SK-N-SH (cell line): ENCODE measurements at regions not wholly inside any gene's neighbourhood (a gene's known extent, or its start where the extent isn't known, plus 50 kb on each side); places are given as distances from the start of the nearest gene placed in this dataset.

Experiments used
- CTCF ChIA-PET: fragments of 300-600, 350-600 bp; formaldehyde crosslinking; extraction: SDS; loops from one replicate; lab custom pipeline; 2021; lab: Yijun Ruan, JAX
- POLR2A ChIA-PET: fragments of 350-600 bp; sonication (Branson Sonifier 250); formaldehyde crosslinking; extraction: SDS; loops from one replicate; lab custom pipeline; 2020; ENCODE audit warnings: antibody characterized with exemption, inconsistent platforms; lab: Yijun Ruan, JAX
- DNase-seq: peaks from one replicate; pipeline ENCODE4 v3.0.0; 2012
- H2AFZ ChIP-seq: fragments of 200-600 bp; sonication (generic); 2 replicates; pipeline ENCODE4 v1.8.1; 2016; ENCODE audit warnings: antibody characterized with exemption, mild to moderate bottlenecking, low read depth
- H3F3A ChIP-seq: fragments of 200-600 bp; sonication (generic); replicated peaks from 2 replicates; pipeline ENCODE3; 2016; ENCODE audit warnings: antibody characterized with exemption, mild to moderate bottlenecking; ENCODE audit not compliant: insufficient read depth
- H3K27ac ChIP-seq, 2 experiments: fragments of 200-500 bp in 1 of 2; fragments of 200-600 bp in 1 of 2; sonication (Bioruptor generic) in 1 of 2; sonication (generic), shearing (Covaris generic) in 1 of 2; 2 replicates each; pipeline versions ENCODE4 v1.5.1 to v1.6.1; 2014 to 2016; ENCODE audit warnings: low read depth in 2 of 2, inconsistent platforms in 1 of 2, low read length in 1 of 2, mild to moderate bottlenecking in 1 of 2, mixed read lengths in 1 of 2
- H3K27me3 ChIP-seq: fragments of 200-600 bp; sonication (generic), shearing (Covaris generic); 2 replicates; pipeline ENCODE4 v1.6.1; 2016; ENCODE audit warnings: mixed run types; ENCODE audit not compliant: insufficient read depth
- H3K36me3 ChIP-seq, 2 experiments: fragments of 200-500 bp in 1 of 2; fragments of 200-600 bp in 1 of 2; sonication (Bioruptor generic) in 1 of 2; sonication (generic) in 1 of 2; replicated peaks in 1 of 2; 2 replicates each; pipeline versions ENCODE3 to v1.5.1; 2014 to 2016; ENCODE audit warnings: low read length in 1 of 2, mild to moderate bottlenecking in 1 of 2; ENCODE audit not compliant: insufficient read depth in 2 of 2, control insufficient read depth in 1 of 2
- H3K4me1 ChIP-seq, 2 experiments: fragments of 200-500 bp in 1 of 2; fragments of 200-600 bp in 1 of 2; sonication (Bioruptor generic) in 1 of 2; sonication (generic), shearing (Covaris generic) in 1 of 2; 2 replicates each; pipeline versions ENCODE4 v1.5.1 to v1.6.1; 2014 to 2016; ENCODE audit warnings: low read depth in 1 of 2, low read length in 1 of 2, mixed run types in 1 of 2; ENCODE audit not compliant: insufficient read depth in 2 of 2, control insufficient read depth in 1 of 2
- H3K4me2 ChIP-seq: fragments of 200-600 bp; sonication (generic), shearing (Covaris generic); 2 replicates; pipeline ENCODE4 v1.6.1; 2017; ENCODE audit warnings: mixed run types
- H3K4me3 ChIP-seq, 2 experiments: fragments of 200-500 bp in 1 of 2; fragments of 200-600 bp in 1 of 2; sonication (Bioruptor generic) in 1 of 2; sonication (generic), shearing (Covaris generic) in 1 of 2; 2 replicates each; pipeline versions ENCODE4 v1.5.1 to v1.8.1; 2014 to 2016; ENCODE audit warnings: low read depth in 2 of 2, inconsistent platforms in 1 of 2, low read length in 1 of 2, mild to moderate bottlenecking in 1 of 2, mixed read lengths in 1 of 2, moderate library complexity in 1 of 2
- H3K79me2 ChIP-seq: fragments of 200-600 bp; sonication (generic); 2 replicates; pipeline ENCODE4 v1.8.1; 2017; ENCODE audit warnings: mild to moderate bottlenecking; ENCODE audit not compliant: insufficient read depth
- H3K9ac ChIP-seq: fragments of 200-600 bp; sonication (generic); 2 replicates; pipeline ENCODE4 v1.6.1; 2017; ENCODE audit warnings: mixed run types
- H3K9me2 ChIP-seq: fragments of 200-600 bp; sonication (generic); 2 replicates; pipeline ENCODE4 v1.6.1; 2017; ENCODE audit warnings: mixed run types
- H3K9me3 ChIP-seq: fragments of 200-600 bp; sonication (generic); 2 replicates; pipeline ENCODE4 v1.6.1; 2017; ENCODE audit warnings: mixed run types, mild to moderate bottlenecking, moderate library complexity
- H4K20me1 ChIP-seq: fragments of 200-600 bp; sonication (generic); 2 replicates; pipeline ENCODE4 v1.6.1; 2017; ENCODE audit warnings: mild to moderate bottlenecking, mixed run types; ENCODE audit not compliant: insufficient read depth
- CTCF ChIP-seq: fragments of 200-600 bp; sonication (generic); IDR thresholded peaks from 2 replicates; pipeline ENCODE4 v1.6.1; 2017; ENCODE audit warnings: antibody characterized with exemption, mild to moderate bottlenecking, moderate library complexity
- FOSL2 ChIP-seq: IDR thresholded peaks from 2 replicates; pipeline ENCODE4 v1.4.0; 2012; ENCODE audit warnings: low read depth, mild to moderate bottlenecking, moderate library complexity, borderline replicate concordance
- FOXJ3 ChIP-seq: sonication (generic); formaldehyde crosslinking; IDR thresholded peaks from 2 replicates; pipeline ENCODE4 v1.5.1; 2020; ENCODE audit warnings: mild to moderate bottlenecking, missing genetic modification reagents
- GABPA ChIP-seq: IDR thresholded peaks from 2 replicates; pipeline ENCODE4 v1.4.0; 2012; ENCODE audit warnings: low read depth, mild to moderate bottlenecking
- MEF2A ChIP-seq: IDR thresholded peaks from 2 replicates; pipeline ENCODE4 v1.4.0; 2012; ENCODE audit warnings: low read depth, borderline replicate concordance
- RAD21 ChIP-seq: IDR thresholded peaks from 2 replicates; pipeline ENCODE4 v1.6.1; 2012; ENCODE audit warnings: mild to moderate bottlenecking, low read length
- SIN3A ChIP-seq: IDR thresholded peaks from 2 replicates; pipeline ENCODE4 v1.6.1; 2012; ENCODE audit warnings: low read depth, mild to moderate bottlenecking, low read length, moderate library complexity, borderline replicate concordance
- USF2 ChIP-seq: fragments of 150-350 bp; IDR thresholded peaks from 2 replicates; pipeline ENCODE4 v1.6.1; 2017; ENCODE audit warnings: antibody characterized with exemption, low read length, low read depth, borderline replicate concordance
- YY1 ChIP-seq: IDR thresholded peaks from 2 replicates; pipeline ENCODE4 v1.4.0; 2012; ENCODE audit warnings: low read depth, mild to moderate bottlenecking
- WGBS: methylation state at CpG from one replicate; pipeline ENCODE4 v1.1.6; 2017; ENCODE audit warnings: low lambda C conversion rate; 5-methylcytosine and 5-hydroxymethylcytosine counted together
- TF ChIP-seq, protein P1 (sequence below): IDR thresholded peaks from 2 replicates; pipeline ENCODE4 v1.4.0; 2012; ENCODE audit warnings: low read depth, borderline replicate concordance
- TF ChIP-seq, protein P2 (sequence below): IDR thresholded peaks from 2 replicates; pipeline ENCODE4 v1.6.1; 2012; ENCODE audit warnings: mild to moderate bottlenecking, low read depth, low read length, moderate library complexity

DNA sequence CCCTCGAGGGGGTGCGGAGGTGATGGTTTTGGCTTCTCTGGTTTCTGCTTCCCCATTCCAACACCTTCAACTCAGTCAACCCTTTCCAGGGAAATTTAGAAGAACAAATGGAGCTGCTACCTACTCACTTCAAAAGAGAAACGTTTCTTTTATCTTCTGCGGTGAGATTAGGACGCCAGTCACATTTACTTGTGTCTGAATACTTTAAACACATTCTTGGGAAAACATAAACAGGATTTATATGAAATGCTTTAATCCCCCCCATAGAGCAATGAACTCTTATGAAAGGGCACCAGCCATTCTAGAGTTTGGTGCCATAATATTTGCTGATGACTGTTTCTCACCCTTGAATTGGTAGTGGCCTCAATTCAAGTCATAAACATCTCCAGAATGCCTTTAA lies 253.2 kb upstream of the APCDD1 start:
- no peak for DNase-seq
- Histone ChIP-seq H3K27ac (no peak overlapping the region), H3K79me2 (no peaks in the 10 kb centered on the region), H3K9me3 (no peaks in the 10 kb centered on the region)
- CTCF ChIA-PET: interaction anchor here (1.1 kb wide), 1 partner anchor 359 kb away, joined by 3 read pairs; no protein-coding TSS in a partner anchor
- TF ChIP-seq, protein P1, sequence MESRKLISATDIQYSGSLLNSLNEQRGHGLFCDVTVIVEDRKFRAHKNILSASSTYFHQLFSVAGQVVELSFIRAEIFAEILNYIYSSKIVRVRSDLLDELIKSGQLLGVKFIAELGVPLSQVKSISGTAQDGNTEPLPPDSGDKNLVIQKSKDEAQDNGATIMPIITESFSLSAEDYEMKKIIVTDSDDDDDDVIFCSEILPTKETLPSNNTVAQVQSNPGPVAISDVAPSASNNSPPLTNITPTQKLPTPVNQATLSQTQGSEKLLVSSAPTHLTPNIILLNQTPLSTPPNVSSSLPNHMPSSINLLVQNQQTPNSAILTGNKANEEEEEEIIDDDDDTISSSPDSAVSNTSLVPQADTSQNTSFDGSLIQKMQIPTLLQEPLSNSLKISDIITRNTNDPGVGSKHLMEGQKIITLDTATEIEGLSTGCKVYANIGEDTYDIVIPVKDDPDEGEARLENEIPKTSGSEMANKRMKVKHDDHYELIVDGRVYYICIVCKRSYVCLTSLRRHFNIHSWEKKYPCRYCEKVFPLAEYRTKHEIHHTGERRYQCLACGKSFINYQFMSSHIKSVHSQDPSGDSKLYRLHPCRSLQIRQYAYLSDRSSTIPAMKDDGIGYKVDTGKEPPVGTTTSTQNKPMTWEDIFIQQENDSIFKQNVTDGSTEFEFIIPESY: no peak
- TF ChIP-seq USF2 (no peak), YY1 (no peak), CTCF (no peak), FOSL2 (no peak), SIN3A (no peak), MEF2A (no peak), GABPA (no peak), RAD21 (no peak), FOXJ3 (no peak)
- TF ChIP-seq, protein P2, sequence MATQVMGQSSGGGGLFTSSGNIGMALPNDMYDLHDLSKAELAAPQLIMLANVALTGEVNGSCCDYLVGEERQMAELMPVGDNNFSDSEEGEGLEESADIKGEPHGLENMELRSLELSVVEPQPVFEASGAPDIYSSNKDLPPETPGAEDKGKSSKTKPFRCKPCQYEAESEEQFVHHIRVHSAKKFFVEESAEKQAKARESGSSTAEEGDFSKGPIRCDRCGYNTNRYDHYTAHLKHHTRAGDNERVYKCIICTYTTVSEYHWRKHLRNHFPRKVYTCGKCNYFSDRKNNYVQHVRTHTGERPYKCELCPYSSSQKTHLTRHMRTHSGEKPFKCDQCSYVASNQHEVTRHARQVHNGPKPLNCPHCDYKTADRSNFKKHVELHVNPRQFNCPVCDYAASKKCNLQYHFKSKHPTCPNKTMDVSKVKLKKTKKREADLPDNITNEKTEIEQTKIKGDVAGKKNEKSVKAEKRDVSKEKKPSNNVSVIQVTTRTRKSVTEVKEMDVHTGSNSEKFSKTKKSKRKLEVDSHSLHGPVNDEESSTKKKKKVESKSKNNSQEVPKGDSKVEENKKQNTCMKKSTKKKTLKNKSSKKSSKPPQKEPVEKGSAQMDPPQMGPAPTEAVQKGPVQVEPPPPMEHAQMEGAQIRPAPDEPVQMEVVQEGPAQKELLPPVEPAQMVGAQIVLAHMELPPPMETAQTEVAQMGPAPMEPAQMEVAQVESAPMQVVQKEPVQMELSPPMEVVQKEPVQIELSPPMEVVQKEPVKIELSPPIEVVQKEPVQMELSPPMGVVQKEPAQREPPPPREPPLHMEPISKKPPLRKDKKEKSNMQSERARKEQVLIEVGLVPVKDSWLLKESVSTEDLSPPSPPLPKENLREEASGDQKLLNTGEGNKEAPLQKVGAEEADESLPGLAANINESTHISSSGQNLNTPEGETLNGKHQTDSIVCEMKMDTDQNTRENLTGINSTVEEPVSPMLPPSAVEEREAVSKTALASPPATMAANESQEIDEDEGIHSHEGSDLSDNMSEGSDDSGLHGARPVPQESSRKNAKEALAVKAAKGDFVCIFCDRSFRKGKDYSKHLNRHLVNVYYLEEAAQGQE: no peak
- TF ChIP-seq, all 33 proteins: peak for 0
- H3K4me2 ChIP-seq: no peak overlapping the region
- no peaks in the 10 kb centered on the region for H3K9me2 ChIP-seq
- H4K20me1 ChIP-seq: no peaks in the 10 kb centered on the region
- no peak overlapping the region for H3K4me3 ChIP-seq
- 46% methylated on average over 5 of the region's 5 CpGs for WGBS
- H3F3A ChIP-seq: no peaks in the 10 kb centered on the region
- peaks cover 0 to 13% of the 10 kb centered on the region in 2 experiments; a peak in 2 of 4 replicates for H3K4me1 ChIP-seq
- POLR2A ChIA-PET: interaction anchor here (0.6 kb wide), 1 partner anchor 870 kb away, joined by 5 read pairs; no protein-coding TSS in a partner anchor
- no peak overlapping the region for H2AFZ ChIP-seq
- no peaks in the 10 kb centered on the region for H3K36me3 ChIP-seq
- H3K27me3 ChIP-seq: peaks cover 5% of the 10 kb centered on the region; the same call in 1 of the 2 replicates
- H3K9ac ChIP-seq: no peak overlapping the region
